DOHH2 (cell line): ENCODE measurements at regions not wholly inside any gene's neighbourhood (a gene's known extent, or its start where the extent isn't known, plus 50 kb on each side); places are given as distances from the start of the nearest gene placed in this dataset.

ENCODE experiments used
- CTCF ChIP-seq: fragments of 200-600 bp; sonication (generic); IDR thresholded peaks from one replicate; pipeline ENCODE4 v1.5.1; 2014; ENCODE audit warnings: antibody characterized with exemption, mild to moderate bottlenecking, low read depth, low read length; ENCODE audit not compliant: poor library complexity, severe bottlenecking
- EZH2phosphoT487 ChIP-seq: fragments of 200-600 bp; sonication (generic); IDR thresholded peaks from 2 replicates; pipeline ENCODE4 v1.6.1; 2017; ENCODE audit warnings: borderline replicate concordance, mild to moderate bottlenecking, antibody characterized with exemption, low read length, moderate library complexity, mixed read lengths

- TF ChIP-seq CTCF (no peak), EZH2phosphoT487 (no peak)
Measured at GRCh38 chr1:72937905-72938304, 655.6 kb upstream of the NEGR1 start.
